ENCODE measurements at regions not wholly inside any gene's neighbourhood (a gene's known extent, or its start where the extent isn't known, plus 50 kb on each side); places are given as distances from the start of the nearest gene placed in this dataset.

DNA sequence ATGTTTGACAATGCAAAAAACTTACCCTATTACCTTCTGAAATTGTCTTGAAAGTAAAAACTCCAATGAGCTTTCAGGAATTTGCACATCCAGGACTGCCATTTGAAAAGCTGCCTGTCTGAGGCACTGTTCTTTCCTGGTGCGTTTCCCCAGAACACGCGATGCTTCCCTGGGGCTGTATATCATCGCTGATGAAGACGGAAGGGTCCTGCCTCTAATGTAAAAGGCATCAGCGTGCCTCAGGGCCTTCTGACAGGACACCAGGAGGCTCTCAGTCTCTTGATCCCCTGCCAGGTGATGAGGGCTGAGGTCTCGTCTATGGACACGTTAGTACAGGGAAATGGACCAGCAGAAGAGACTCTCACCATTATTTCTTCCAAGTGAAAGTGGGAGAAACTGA is 296.8 kb downstream of the EFNB2 start:
- DNase-seq (ENCODE audit: low read depth, low spot score), result no peak

DNA sequence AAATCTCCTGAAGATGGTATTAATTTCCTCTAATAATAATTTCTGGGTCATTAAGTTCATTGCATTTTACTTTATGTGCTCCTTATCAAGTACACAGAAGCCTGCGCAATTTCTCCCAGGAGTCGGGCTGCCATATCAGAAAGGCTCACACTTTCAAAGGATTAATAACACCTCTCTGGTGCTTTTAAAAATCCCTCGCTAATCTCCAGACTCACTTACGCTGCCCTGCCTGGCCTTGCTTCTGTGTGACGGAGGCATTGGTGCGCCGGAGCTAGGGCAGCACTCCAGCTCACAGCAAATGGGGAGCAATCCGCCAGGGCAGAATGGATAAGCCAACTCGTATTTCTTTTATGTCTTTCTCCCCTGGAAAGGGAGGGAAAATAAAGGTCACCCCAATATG is 300.8 kb downstream of the EFNB2 start:
- DNase-seq (ENCODE audit: low read depth, low spot score), result no peak

DNA sequence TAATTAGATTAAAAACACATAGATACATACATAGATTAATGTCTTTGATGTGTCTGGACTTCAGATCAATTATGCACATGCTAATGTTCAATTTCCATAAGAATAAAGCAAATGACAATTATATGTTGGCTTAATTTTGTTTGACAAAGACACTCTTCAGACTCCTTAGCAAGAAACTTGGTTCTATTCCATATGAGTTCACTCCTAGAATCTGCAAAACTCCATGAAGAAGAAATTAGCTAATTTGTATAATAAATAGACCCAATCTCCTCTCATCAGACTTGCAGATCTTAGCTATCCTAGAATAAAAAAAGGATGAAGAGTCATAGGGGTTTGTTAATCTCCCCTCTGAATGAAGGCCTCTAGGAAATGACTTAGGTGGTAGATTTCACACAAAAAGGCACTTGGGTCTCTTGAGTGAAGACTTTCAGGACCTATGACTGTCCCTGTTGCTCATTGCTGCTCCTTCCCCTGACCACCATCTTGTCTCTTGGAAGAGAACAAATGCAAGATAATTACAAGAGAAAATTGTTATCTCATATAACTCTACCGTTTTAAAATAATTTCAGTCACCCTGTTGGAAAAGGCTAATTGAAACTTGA is 302.2 kb downstream of the EFNB2 start:
- DNase-seq (ENCODE audit: low read depth, low spot score), result no peak

DNA sequence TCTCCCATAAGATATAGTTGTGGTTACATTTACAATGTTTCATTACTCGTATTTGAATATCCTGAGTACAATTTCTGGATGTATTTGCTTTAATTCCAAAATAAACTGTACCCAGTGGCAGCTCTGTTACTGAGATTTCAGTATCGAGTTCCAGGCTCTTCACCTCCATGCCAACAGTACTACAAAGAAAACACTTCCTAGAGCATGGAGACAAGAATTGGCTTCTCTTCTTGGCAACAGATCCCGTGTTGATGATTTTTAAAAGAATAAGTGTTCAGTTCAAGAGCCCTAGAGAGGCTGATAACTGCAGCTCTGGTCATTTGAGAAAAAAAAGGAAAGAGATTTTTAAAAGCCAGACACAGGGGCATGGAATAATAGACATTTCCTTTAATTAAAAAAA is 302.8 kb downstream of the EFNB2 start:
- no peak for DNase-seq (ENCODE audit: low read depth, low spot score)

DNA sequence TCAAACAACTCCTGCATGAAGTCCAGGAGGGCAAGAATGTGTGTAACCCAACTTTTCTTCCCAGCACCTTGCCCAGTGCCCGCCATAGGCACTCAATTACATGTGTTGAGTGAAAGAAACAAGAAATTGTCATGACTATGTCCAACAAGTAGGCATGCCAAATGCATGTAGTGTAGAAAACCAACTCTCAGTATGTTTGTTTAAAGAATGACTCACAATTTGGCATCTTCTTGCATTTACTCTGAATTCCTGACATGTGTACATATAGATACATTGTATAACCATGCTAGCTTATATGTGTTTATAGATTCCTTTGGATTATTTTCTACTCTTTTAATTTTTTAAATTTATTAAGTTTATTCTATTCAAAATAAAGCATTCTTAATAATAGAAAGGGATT is 305.0 kb downstream of the EFNB2 start:
- no peak for DNase-seq (ENCODE audit: low read depth, low spot score)

DNA sequence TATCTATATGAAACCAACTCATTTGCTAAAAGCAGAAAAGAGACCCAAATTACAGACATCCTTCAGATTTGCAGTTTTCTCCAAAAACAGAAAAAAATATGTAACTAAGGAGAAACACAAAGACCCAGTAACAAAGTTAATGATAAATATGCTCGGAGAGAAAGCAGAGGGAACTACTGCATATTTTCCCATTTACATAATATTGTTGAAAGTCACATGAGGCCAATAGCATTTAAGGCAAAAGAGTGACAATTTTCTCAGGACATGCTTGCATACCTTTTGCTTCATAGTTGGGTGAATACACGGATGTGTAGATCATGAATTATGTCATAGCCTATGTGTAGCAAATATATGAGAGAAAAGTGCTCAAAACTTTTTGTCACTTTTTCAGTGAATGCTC is 310.3 kb downstream of the EFNB2 start:
- no peak for DNase-seq (ENCODE audit: low read depth, low spot score)

DNA sequence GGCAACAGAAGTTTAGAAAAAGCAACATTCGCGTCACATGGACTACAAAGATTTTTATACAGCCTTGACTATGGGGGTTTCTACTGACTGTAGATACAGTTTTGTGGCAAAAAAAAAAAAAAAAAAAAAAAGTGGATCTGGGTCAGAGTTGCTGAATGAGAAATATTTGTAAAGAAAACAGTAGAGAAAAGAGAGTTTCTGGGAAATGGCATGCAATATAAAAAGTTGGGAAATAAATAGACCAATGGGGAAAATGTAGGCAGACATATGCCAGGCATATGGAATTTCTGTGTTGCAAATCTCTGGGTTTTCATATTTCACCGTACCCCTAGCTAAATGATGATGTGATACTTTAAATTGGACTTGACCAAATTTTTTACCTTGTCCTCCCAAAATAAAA is 315.3 kb downstream of the EFNB2 start:
- no peak for DNase-seq (ENCODE audit: low read depth, low spot score)

DNA sequence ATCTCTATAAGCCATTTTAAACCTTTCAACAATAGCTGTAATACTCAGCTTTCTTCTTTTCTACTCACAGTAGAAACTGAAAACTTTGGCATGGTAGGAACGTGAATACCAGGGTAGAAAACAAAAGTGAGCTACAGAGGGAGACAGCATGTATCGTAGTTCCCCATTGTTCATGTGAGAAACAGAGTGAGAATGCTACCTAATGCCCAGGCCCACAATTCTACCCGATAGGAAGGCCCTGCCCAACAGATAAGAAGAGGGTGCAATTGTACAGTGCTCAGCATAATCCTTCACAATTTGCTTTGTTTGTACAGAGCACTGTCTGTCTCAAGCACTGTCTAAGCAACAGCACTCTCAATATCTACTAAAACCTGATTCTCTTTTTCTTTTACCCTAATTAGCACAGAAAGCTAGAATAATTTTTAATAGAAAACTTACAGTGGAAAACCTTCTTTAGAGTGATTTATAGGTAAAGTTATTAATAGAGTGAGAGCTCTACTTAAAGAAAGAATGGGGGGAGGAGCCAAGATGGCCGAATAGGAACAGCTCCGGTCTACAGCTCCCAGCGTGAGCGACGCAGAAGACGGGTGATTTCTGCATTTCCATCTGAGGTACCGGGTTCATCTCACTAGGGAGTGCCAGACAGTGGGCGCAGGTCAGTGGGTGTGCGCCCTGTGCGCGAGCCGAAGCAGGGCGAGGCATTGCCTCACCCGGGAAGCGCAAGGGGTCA is 322.3 kb downstream of the EFNB2 start:
- no peak for DNase-seq (ENCODE audit: low read depth, low spot score)

DNA sequence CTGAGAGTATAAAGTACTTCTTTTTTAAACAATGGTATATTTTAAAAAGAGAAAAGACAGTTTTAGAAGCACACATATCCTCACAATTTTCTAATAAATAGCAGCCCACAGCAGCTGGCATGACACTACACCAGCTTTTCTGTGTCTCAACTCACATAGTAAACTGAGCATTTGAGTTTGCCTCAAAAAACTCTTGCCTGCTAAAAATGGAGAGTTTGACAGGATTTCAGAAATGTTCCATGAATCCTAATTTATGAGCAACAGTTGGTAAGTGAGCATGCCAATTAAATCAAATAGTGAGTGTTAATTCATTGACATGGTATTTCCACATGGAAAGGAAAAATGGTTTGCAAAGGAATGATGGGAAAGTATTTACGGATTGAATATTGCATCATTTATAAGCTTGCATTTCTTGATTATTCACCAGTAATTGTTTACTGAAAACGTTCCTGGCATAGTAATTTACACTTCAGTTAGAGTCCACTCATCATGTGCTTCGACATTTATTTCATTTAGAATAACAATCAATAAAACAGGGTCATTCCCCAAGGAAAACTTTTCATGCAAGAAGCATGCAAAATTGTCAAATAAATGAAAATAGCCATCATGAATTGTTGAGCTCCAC is 323.0 kb downstream of the EFNB2 start:
- no peak for DNase-seq (ENCODE audit: low read depth, low spot score)

DNA sequence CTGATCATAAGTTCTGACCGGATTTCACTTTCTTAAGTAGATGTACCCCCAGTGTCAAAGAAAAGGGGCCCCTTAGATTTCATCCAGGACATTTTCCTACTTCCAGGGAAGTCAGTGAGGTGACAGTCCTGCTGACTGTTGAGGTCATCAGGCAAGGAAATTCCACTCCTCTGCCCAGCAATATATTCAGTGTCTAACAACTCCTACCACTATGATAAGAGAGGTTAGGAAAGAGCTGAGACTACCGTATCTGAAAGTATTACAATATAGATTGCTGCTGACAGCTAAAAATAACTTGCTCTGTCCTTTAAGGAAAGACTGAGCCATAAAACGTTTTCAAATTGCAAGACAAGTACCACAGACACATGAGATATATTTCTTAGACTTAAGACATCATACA is 325.1 kb downstream of the EFNB2 start:
- DNase-seq (ENCODE audit: low read depth, low spot score), result no peak

DNA sequence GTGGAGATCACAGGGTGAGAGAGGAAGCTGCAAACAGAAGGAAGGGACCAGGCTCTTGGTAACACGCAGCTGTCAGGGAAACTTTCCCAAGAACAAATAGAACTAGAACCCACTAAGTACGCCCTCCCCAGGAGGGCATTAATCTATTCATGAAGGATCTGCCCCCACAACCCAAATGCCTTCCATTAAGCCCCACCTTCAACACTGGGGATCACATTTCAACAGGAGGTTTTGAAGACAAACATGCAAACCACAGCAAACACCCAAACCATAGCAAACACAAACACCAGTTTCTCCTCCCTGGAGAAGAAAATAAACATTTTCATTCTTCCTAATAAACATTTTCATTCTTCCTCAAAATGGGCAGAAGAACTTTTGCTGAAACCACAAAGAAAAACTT is 329.6 kb downstream of the EFNB2 start:
- DNase-seq (ENCODE audit: low read depth, low spot score), result no peak

DNA sequence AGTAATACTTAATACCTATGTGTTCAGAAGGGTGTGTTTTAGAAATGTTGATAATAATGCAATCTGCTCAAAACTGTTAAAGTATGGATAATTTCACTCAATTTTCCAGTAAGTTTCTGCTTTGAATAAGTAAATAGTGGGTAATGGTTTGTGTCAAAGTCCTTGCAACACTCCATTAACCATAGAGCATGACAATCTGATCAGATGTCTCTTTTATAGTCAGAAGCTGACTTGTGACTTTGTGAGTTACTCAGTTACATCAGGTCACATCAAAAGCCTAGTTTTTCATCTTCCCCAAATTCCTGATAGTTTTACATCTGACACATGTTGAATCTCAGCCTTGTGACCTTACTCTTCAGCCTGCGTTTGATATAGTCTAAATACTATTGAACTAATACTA is 338.0 kb downstream of the EFNB2 start:
- DNase-seq (ENCODE audit: low read depth, low spot score), result no peak

DNA sequence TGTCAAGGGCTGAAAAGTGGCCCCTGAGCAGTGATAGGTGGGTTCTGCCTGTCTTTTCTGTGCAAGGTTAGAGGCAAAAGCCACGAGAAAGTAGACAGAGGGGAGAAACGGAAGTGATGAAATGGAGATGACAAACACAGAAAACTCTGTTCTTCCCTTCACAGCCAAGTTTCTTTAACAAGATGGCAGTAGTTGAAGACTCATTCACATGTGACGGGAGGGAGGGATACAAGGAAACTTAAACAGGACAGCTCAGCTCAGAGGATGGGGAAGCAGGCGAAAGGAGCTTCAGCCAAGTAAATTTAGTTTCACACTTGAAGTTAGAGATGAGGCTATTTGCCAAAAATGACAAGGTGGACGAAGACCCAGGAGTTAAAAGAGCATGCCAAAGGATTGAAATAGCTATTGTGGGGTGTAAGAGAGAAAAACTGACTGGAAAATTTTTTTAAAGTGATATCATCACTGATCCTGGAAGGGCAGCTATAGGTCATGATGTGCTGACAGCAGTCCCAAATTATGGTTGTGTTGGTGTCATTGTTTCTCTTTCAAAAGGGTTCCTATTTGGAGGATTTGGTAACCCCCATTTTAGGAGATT is 347.9 kb downstream of the EFNB2 start:
- no peak for DNase-seq (ENCODE audit: low read depth, low spot score)

DNA sequence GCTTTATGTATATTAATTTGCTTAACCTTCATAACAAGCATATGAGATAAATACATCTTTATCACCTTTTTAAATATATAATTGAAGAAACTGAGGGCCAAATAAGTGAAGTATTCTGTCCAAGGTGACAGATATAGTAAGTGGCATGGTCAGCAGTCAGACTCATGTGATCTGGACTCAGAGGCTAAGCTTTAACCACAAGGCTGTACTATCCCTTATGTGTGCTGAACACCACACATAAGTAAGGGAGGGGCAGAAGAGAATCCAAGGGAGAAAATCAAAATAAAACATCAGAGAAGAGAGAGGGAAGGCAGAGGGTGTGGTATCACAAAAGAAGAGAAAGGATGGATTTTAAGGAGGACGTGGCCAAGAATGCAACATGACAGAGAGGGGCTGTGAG is 348.4 kb downstream of the EFNB2 start:
- no peak for DNase-seq (ENCODE audit: low read depth, low spot score)

DNA sequence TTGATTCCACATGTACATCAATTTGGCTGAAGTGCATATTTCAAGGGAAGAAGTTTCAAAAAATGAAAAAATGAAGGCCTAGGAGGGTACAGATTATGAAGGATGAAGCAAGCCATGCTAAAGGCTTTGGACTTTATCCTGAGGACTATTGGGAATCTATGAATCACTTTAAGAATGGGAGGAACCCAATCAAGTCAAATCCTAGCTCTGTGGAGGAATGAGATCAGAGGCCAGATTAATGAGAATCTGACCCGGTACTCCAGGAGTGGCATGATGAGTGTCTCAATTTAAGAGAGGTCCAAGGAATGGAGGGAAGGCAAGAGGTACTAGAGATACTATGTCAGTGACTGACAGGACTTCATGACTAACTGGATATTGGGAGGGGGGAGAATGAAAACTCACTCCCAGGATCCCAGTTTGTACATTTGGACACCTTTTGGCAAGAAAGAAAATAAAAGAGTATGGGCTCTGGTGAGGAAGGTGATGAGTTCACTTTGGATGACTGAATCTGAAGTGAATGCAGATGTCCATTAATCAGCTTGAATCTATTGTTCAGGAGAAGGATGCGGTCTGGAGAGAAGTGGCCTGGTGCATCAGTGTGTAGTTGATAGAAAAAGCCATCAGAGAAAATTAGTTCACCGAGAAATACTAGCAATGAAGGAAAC is 349.0 kb downstream of the EFNB2 start:
- no peak for DNase-seq (ENCODE audit: low read depth, low spot score)

DNA sequence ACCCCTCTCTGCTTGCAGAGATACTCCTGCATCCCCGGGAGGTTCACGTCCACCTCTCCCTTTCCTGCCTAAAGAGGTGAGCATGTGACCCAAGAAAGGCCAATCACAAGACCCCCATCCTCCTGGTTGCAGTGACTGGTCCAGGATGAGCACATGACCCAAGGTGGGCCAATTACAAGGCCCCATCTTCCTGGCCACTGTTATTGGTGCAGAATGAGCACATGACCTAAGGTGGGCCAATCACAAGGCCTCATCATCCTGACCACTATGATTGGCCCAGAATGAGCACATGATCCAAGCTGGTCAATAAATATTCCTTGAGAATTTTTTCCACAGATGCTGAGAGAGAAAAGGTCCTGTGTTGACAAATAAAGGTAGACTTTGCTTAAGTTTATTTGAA is 350.7 kb downstream of the EFNB2 start:
- DNase-seq (ENCODE audit: low read depth, low spot score), result no peak

DNA sequence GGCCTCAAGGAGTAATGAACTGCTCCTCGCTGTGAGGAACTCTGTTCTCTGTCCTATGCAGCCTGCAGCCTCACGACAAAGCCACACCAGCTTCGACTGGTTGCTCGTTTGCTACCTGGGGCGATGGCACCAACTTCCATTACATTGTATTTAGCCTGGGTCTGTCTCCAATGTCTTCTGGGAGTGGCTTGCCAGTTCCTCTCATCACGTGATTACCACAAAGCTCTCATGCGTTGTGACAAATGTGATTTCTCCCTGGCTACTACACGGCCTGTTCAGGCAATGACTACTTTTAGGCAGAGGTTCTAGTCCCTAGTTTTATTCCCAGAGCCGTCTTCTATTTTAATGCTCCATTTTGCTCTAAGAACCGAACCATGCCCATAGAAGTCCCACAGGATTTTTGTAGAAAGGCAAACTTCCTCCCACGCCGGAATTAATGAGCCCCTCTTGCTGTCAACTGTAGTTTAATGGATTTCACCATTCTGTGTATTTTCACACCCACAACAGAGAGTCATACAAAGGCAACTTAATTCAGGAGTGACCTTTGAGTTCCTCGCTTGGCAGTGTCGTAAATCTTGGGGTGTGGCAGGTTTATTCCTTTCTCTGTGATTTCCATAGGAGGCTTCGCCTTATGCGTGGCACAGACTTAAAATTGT is 351.9 kb downstream of the EFNB2 start:
- no peak for DNase-seq (ENCODE audit: low read depth, low spot score)

DNA sequence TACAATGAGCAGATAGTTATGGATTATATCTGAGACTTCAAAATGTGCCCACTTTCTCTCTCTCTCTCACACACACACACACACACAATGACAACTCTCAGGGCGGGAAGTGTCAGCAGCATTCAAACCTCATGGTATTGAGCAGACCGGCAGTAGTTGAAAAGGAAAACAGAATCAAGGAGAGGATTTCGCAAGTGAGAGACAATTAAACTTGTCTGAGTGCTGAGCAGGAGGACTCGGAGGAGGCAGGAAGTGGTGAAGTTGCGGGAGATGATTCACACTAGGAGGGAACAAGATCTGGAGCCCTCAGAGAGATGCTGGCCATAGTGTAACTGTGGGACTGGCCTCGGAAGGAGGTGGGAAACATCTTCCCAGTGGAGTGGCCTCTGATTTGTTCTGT is 353.1 kb downstream of the EFNB2 start:
- no peak for DNase-seq (ENCODE audit: low read depth, low spot score)

DNA sequence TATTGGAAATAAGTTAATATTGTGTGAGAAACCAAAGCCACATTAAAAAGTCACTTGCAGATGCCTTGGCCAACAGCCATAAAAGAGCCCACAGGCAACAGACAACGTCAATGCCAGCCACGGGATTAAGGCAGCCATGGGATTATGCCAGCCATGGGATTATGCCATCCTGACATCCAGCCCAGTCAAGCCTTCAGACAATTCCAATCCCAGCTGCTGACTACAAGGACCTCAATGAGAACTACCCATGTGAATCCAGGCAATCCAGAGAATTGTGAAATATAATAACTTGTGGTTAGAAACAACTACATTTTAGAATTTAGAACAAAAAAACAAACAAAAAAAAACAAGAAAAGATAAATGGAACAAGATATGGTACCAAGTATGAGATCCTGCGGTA is 356.6 kb downstream of the EFNB2 start:
- DNase-seq (ENCODE audit: low read depth, low spot score), result no peak

DNA sequence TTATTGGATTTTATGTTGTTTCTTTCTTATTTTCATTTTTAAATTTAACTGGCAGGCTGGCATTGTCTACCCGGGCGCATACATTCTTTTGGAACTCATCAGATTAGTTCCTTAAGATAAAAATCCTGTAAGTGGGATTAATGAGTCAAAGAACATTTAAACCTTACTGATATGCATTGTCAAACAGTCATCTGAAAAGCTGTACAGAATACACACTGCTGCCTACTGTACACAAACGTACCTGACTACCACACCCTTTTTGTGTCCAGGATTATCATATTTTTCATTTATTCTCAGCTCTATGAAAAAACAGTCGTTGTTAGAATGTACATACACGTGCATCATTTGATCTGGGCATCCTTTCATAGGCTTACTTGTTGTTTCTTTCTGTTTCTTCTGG is 358.3 kb downstream of the EFNB2 start:
- DNase-seq (ENCODE audit: low read depth, low spot score), result no peak

DNA sequence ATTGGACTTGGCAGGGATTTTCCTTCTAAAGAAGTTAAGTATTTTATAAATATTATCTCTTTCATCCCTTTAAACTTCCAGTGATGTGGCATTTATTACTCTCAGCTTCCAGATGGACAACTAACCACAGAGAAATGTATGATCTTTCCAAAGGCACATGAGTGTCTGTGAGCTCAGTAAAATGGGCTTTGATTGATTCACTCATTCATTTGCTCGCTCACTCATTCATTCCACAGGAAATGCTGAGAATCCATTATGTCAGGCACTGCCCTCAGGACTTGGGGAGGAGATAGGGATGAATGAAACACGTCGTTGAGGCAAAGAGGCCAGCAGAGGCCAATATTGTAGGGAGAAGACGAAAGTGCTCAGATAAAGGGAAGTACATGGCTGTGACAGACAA is 359.3 kb downstream of the EFNB2 start:
- no peak for DNase-seq (ENCODE audit: low read depth, low spot score)

Data from activated naive CD8-positive, alpha-beta T cell treated with anti-CD3 and anti-CD28 coated beads, Interleukin-2, amount 50 U/mL, for 16 hours (primary cell).